ENCODE measurements at regions not wholly inside any gene's neighbourhood (a gene's known extent, or its start where the extent isn't known, plus 50 kb on each side); places are given as distances from the start of the nearest gene placed in this dataset.
A peak's percentile ranks its signal among the peaks of the same experiment; 100 is the strongest.
"Not testable (repeated sequence)": the region's sequence is repeated elsewhere in the genome, so short reads cannot be mapped to it uniquely, and the experiment has no call there.

DNA sequence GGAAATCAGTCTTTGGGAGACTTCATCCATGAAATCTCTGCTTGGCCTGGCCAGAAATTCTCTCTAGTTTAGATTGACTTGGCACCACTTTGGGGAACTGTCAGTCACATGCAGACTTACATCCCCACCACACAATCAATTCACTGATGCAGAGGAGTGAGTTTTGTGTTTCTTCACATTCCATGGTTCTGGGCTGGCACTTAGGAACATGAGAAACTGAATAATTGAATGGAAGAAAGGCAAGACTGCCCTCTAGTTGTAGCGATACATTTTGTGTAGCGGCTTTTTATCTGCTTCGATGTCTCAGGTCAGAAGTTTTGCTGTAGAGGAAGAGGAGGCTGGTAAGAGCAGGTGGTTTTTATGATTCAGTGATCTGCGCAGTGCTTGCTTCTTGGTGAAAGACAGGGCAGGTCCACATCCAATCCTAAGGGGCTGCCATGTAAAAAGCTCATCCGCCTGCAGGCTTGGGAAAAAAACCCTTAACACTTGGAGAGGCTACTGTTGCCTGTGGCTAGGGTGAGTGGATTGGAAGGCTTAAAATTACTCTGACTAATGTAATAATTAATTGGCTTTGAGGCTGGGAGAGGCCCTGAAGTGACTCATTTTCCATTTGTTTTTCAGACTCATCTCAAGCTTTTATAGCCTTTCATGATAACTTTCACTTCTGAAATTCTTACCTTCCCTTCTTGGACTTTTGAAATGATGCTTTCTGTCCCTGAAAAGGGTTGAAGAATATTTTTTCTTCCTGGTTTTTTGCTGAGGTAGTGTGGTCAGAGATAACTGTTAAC, 75.4 kb upstream of the LPCAT1 start:
- H3K79me2 ChIP-seq (ENCODE audit: insufficient read depth); H3K27me3 ChIP-seq (replicated peaks; ENCODE audit: insufficient read depth); H4K20me1 ChIP-seq (ENCODE audit: insufficient read depth); H3K9me2 ChIP-seq (ENCODE audit: insufficient read depth); H3K36me3 ChIP-seq (ENCODE audit: low read depth); H3K4me3 ChIP-seq; H3F3A ChIP-seq (ENCODE audit: insufficient read depth); H2AFZ ChIP-seq; in situ Hi-C loops (cut with MboI); H3K4me1 ChIP-seq (ENCODE audit: insufficient read depth); H3K9me3 ChIP-seq (ENCODE audit: low read depth): not testable (repeated sequence)
- peak overlapping the region; percentile 46; the same call in 1 of the 2 replicates for H3K9ac ChIP-seq
- DNase-seq: peak; percentile 68
- 23 to 36% methylated on average over 5 of the region's 5 CpGs for WGBS, 2 experiments (ENCODE audit: low coverage in 1 of 2, low lambda C conversion rate in 2 of 2, missing lambda C conversion rate in 2 of 2)
- peak overlapping the region; percentile 74 for H3K4me2 ChIP-seq (ENCODE audit: unreplicated experiment)
- H3K27ac ChIP-seq: peak overlapping the region; percentile 56

DNA sequence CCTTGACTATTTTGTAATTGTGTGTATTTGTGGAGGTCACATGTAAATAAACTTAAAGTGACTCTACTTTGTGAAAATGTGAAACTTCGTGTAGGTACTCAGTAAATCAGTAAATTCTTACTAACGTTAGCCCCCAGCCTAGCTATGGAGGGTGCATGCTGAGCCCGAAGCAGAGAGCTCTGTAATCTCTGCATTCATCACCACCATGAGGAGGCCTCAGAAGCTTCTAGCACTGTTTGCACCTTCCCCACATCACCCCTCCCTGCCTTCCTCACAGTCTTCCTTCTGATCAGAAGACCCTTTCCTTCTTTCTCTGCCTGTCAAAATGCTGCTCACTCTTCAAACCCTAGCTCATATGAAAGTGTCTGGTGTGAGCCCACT, 73.3 kb upstream of the LPCAT1 start:
- peak; percentile 36 for DNase-seq
- H3K79me2 ChIP-seq (ENCODE audit: insufficient read depth); in situ Hi-C loops (cut with MboI); H3K9me3 ChIP-seq (ENCODE audit: low read depth); H3K27ac ChIP-seq; H3K4me2 ChIP-seq (ENCODE audit: unreplicated experiment); H3K9ac ChIP-seq; H3F3A ChIP-seq (ENCODE audit: insufficient read depth); H3K36me3 ChIP-seq (ENCODE audit: low read depth); H3K4me1 ChIP-seq (ENCODE audit: insufficient read depth); H2AFZ ChIP-seq; H3K9me2 ChIP-seq (ENCODE audit: insufficient read depth); H3K4me3 ChIP-seq; H3K27me3 ChIP-seq (replicated peaks; ENCODE audit: insufficient read depth); H4K20me1 ChIP-seq (ENCODE audit: insufficient read depth): not testable (repeated sequence)
- WGBS, 2 experiments (ENCODE audit: low coverage in 1 of 2, low lambda C conversion rate in 2 of 2, missing lambda C conversion rate in 2 of 2): 61 to 77% methylated on average over 3 of the region's 3 CpGs

DNA sequence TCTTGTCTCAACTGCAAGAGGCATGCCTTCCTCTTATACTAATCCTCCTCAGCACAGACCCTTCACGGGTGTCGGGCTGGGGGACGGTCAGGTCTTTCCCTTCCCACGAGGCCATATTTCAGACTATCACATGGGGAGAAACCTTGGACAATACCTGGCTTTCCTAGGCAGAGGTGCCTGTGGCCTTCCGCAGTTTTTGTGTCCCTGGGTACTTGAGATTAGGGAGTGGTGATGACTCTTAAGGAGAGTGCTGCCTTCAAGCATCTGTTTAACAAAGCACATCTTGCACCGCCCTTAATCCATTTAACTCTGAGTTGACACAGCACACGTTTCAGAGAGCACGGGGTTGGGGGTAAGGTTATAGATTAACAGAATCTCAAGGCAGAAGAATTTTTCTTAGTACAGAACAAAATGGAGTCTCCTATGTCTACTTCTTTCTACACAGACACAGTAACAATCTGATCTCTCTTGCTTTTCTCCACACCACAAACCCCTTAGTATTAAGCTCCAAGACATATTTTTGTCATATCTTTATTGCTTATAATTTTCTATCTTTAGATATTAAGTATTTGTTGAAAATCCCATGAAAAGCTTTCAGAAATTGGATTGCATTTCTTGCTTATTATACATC, 72.8 kb upstream of the LPCAT1 start:
- H3F3A ChIP-seq (ENCODE audit: insufficient read depth); H3K9me2 ChIP-seq (ENCODE audit: insufficient read depth); H3K36me3 ChIP-seq (ENCODE audit: low read depth); H3K27ac ChIP-seq; H4K20me1 ChIP-seq (ENCODE audit: insufficient read depth); DNase-seq; H3K9me3 ChIP-seq (ENCODE audit: low read depth); in situ Hi-C loops (cut with MboI); H3K27me3 ChIP-seq (replicated peaks; ENCODE audit: insufficient read depth); H3K9ac ChIP-seq; H3K79me2 ChIP-seq (ENCODE audit: insufficient read depth); H3K4me2 ChIP-seq (ENCODE audit: unreplicated experiment); H3K4me3 ChIP-seq; H2AFZ ChIP-seq; H3K4me1 ChIP-seq (ENCODE audit: insufficient read depth): not testable (repeated sequence)
- 65 to 90% methylated on average over 4 to 8 of the region's 8 CpGs for WGBS, 2 experiments (ENCODE audit: low coverage in 1 of 2, low lambda C conversion rate in 2 of 2, missing lambda C conversion rate in 2 of 2)

DNA sequence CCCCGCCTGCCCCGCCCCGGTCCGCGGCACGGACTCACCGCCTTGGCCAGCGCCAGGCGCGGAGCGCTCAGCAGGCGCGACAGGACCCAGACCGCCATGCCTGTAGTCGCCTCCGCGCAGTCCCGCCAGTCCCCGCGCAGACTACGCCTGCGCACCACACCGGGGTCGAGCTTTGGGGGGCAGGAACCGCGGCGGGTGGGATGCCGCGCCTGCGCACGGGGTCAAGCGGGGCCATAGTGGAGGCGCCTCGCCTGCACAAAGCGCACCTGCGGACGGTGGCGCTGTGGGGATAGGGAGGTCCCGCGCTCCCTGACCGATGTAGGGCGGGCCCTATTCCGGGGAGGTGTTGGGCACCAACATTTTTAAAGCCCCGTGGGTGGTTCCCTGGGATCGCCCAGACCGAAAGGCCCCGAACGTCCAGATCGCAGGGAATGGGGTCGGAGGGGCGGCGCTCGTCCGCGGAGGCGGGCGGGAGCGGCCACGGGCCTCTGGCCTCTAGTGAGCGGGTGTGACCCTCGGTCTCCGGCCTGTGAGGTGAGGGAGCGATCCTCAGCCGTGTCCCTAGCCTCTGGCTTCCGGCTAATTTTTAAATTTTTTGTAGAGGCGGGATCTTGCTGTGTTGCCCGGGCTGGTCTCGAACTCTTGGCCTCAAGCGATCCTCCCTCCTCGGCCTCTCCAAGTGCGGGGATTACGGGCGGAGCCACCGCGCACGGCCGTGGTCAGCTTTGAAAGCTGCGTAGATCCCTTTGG, 70.8 kb upstream of the LPCAT1 start:
- no peaks in the 10 kb centered on the region for H3K9me3 ChIP-seq (ENCODE audit: low read depth)
- peak overlapping the region; percentile 68 for H3K4me3 ChIP-seq
- no peaks in the 10 kb centered on the region for H3K27me3 ChIP-seq (replicated peaks; ENCODE audit: insufficient read depth)
- in situ Hi-C loops (cut with MboI): no loop called here
- no peak for TF ChIP-seq EZH2 (IDR thresholded peaks at IDR 0.05; ENCODE audit: insufficient read depth, poor library complexity, severe bottlenecking)
- TF ChIP-seq EZH2phosphoT487 (IDR thresholded peaks at IDR 0.05; ENCODE audit: insufficient read depth, low read depth): no peak
- H4K20me1 ChIP-seq (ENCODE audit: insufficient read depth): no peaks in the 10 kb centered on the region
- peaks cover 1% of the 10 kb centered on the region; the same call in 1 of the 2 replicates for H3K4me1 ChIP-seq (ENCODE audit: insufficient read depth)
- no peaks in the 10 kb centered on the region for H3K79me2 ChIP-seq (ENCODE audit: insufficient read depth)
- H3K9ac ChIP-seq: peak overlapping the region; percentile 28; the same call in 1 of the 2 replicates
- WGBS, 2 experiments (ENCODE audit: low coverage in 1 of 2, low lambda C conversion rate in 2 of 2, missing lambda C conversion rate in 2 of 2): 53 to 70% methylated on average over 44 to 60 of the region's 78 CpGs
- peak overlapping the region; percentile 74 for H2AFZ ChIP-seq
- DNase-seq: peak; percentile 44
- no peak overlapping the region for H3K27ac ChIP-seq
- H3F3A ChIP-seq (ENCODE audit: insufficient read depth): peaks cover 8% of the 10 kb centered on the region
- H3K9me2 ChIP-seq (ENCODE audit: insufficient read depth): no peaks in the 10 kb centered on the region
- H3K36me3 ChIP-seq (ENCODE audit: low read depth): no peaks in the 10 kb centered on the region
- peak overlapping the region; percentile 43 for H3K4me2 ChIP-seq (ENCODE audit: unreplicated experiment)

All from GM23248 (cell line).